ENCODE measurements at regions not wholly inside any gene's neighbourhood (a gene's known extent, or its start where the extent isn't known, plus 50 kb on each side); places are given as distances from the start of the nearest gene placed in this dataset.

DNA sequence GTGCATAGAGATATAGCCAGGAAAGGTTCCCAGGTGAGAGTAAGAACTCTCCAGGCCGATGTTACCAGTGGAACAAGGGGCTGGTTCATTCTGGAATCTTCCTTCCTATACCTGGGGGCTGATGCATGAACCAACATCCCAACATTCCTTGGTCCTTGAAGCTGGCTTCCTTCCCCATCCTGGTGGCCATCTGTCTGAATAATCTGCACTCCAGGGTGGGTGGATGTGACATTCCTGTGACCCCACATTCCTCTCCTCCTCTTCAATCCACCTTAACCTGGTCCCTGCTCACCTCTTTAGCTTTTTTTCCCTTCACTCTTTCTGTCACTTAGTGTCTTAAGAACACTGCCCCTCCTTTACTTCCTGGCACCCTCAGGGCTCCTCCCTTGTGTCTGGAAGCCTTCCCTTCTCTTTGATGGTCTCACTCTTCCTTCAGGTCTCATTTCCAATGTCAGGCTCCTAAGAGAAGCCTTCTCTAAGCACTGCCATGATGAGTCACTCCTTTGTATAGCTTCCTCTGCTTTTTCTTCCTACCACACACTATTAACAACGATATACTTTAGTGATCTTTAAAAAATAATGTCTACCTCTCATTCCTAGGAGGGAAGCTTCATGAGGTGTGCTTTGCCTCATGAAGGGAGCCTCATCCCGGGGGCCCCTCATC lies 80.3 kb downstream of the BOD1 start:
- no peaks in the 10 kb centered on the region for H3K4me1 Mint-ChIP-seq (ENCODE audit: low read depth in 2 of 2)
- no peak for ATAC-seq (replicated peaks)
- H3K9me3 Mint-ChIP-seq = no peaks in the 10 kb centered on the region
- H3K4me3 Mint-ChIP-seq = no peak overlapping the region
- H3K27ac Mint-ChIP-seq = no peak overlapping the region
- H3K27me3 Mint-ChIP-seq = peaks cover 12 to 58% of the 10 kb centered on the region in 2 donors
- H3K36me3 Mint-ChIP-seq (ENCODE audit: insufficient read depth) = no peaks in the 10 kb centered on the region
- DNase-seq = no peak

DNA sequence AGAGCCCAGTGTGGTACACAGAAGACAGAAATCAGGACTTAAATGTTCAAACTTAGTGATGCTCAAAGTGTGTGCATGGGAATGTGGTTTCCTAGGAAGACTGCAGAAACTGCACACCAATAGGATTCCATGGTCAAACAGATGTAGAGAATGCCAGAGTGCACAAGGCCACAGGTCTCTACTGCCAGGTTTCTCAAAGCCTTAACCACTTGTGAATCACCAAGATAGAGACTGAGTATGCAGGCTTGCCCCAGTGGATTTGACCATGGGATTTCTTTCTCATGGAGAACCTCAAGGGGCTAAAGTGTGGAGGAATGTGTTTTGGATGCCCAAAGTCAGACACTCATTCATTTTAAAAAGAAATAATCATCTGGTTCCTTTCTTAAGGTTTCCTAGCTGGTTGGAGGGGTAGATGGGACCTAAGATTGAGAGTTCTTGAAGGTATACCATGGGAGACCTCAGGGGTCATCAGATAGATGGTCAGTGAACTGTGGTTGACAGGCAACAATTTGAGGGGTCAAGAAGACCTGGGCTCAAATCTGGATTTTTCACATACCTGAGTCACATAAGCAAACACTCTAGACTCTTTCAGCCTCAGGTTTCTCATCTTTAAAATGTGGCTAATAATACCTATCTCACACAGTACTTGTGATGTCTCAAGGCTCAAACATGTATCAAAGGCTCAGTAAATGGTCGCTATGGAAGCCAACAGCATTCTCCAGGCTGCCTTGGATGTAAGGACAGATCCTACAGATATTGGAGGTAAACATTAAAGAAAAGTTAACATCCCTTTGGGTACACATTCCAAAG lies 81.1 kb downstream of the BOD1 start:
- Mint-ChIP-seq H3K36me3 (ENCODE audit: insufficient read depth) (no peaks in the 10 kb centered on the region), H3K4me1 (ENCODE audit: low read depth in 2 of 2) (no peaks in the 10 kb centered on the region), H3K27me3 (peaks cover 17 to 58% of the 10 kb centered on the region in 2 donors), H3K9me3 (no peaks in the 10 kb centered on the region), H3K27ac (no peak overlapping the region), H3K4me3 (no peak overlapping the region)
- no peak for DNase-seq
- no peak for ATAC-seq (replicated peaks)

DNA sequence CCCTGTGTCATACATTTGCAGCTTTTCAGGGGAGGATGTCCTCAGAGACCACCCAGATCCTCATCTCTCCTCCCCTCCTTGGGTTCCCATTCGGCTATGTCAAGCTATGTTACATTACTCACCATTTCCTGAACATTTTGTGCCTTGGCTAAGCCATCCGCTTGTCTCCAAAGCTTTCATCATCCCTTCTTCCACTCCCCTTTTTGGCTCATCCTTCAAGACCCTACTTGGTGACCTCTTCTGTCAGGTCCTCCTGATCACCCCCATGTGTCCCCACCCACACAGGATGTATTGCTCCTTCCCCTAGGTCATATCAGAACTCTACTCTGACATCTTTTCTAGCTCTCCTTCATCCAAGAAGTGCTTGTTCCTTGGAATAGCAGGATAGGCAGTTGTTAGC lies 81.8 kb downstream of the BOD1 start:
- Mint-ChIP-seq H3K4me1 (ENCODE audit: low read depth in 2 of 2) (no peaks in the 10 kb centered on the region), H3K9me3 (no peaks in the 10 kb centered on the region), H3K27me3 (peaks cover 17 to 53% of the 10 kb centered on the region in 2 donors), H3K4me3 (no peak overlapping the region), H3K27ac (no peak overlapping the region), H3K36me3 (ENCODE audit: insufficient read depth) (no peaks in the 10 kb centered on the region)
- DNase-seq (no peak), ATAC-seq (replicated peaks) (no peak)

GRCh38 chr5:173534031-173534430 lies 82.4 kb downstream of the BOD1 start:
- Mint-ChIP-seq H3K4me3 (no peak overlapping the region), H3K4me1 (ENCODE audit: low read depth in 2 of 2) (no peaks in the 10 kb centered on the region)

GRCh38 chr5:173532689-173533250 lies 83.7 kb downstream of the BOD1 start:
- H3K27me3 Mint-ChIP-seq = peaks cover 17 to 44% of the 10 kb centered on the region in 2 donors
- no peaks in the 10 kb centered on the region for H3K4me1 Mint-ChIP-seq (ENCODE audit: low read depth in 2 of 2)
- no peak overlapping the region for H3K4me3 Mint-ChIP-seq
- no peak for DNase-seq
- no peaks in the 10 kb centered on the region for H3K36me3 Mint-ChIP-seq (ENCODE audit: insufficient read depth)
- H3K27ac Mint-ChIP-seq = no peak overlapping the region
- H3K9me3 Mint-ChIP-seq = no peaks in the 10 kb centered on the region
- no peak for ATAC-seq (replicated peaks)

More at GRCh38 chr5:173534031-173534430, 82.4 kb downstream of the BOD1 start:
- DNase-seq (no peak), ATAC-seq (replicated peaks) (no peak)
- H3K36me3 Mint-ChIP-seq (ENCODE audit: insufficient read depth) = no peaks in the 10 kb centered on the region
- H3K27me3 Mint-ChIP-seq = peaks cover 17 to 51% of the 10 kb centered on the region in 2 donors
- H3K9me3 Mint-ChIP-seq = no peaks in the 10 kb centered on the region
- no peak overlapping the region for H3K27ac Mint-ChIP-seq

GRCh38 chr5:173531863-173532262 lies 84.6 kb downstream of the BOD1 start:
- DNase-seq (no peak), ATAC-seq (replicated peaks) (no peak)
- Mint-ChIP-seq H3K36me3 (ENCODE audit: insufficient read depth) (no peaks in the 10 kb centered on the region), H3K27ac (no peak overlapping the region), H3K27me3 (peaks cover 21 to 36% of the 10 kb centered on the region in 2 donors), H3K4me3 (no peak overlapping the region), H3K4me1 (ENCODE audit: low read depth in 2 of 2) (no peaks in the 10 kb centered on the region), H3K9me3 (no peaks in the 10 kb centered on the region)

GRCh38 chr5:173530547-173530946 lies 85.9 kb downstream of the BOD1 start:
- no peak for DNase-seq
- no peak overlapping the region for H3K4me3 Mint-ChIP-seq
- no peak for ATAC-seq (replicated peaks)
- no peaks in the 10 kb centered on the region for H3K9me3 Mint-ChIP-seq
- no peak overlapping the region for H3K27ac Mint-ChIP-seq
- H3K27me3 Mint-ChIP-seq = peaks cover 14 to 23% of the 10 kb centered on the region in 2 donors
- H3K36me3 Mint-ChIP-seq (ENCODE audit: insufficient read depth) = no peaks in the 10 kb centered on the region
- no peaks in the 10 kb centered on the region for H3K4me1 Mint-ChIP-seq (ENCODE audit: low read depth in 2 of 2)

- H3K4me1 Mint-ChIP-seq (ENCODE audit: low read depth in 2 of 2) = no peaks in the 10 kb centered on the region
- H3K9me3 Mint-ChIP-seq = no peaks in the 10 kb centered on the region
- H3K4me3 Mint-ChIP-seq = no peak overlapping the region
- H3K36me3 Mint-ChIP-seq (ENCODE audit: insufficient read depth) = no peaks in the 10 kb centered on the region
- no peak overlapping the region for H3K27ac Mint-ChIP-seq
- peaks cover 14 to 18% of the 10 kb centered on the region in 2 donors for H3K27me3 Mint-ChIP-seq
- DNase-seq (no peak), ATAC-seq (replicated peaks) (no peak)
These were observed 86.6 kb downstream of the BOD1 start for GRCh38 chr5:173529861-173530260.

DNA sequence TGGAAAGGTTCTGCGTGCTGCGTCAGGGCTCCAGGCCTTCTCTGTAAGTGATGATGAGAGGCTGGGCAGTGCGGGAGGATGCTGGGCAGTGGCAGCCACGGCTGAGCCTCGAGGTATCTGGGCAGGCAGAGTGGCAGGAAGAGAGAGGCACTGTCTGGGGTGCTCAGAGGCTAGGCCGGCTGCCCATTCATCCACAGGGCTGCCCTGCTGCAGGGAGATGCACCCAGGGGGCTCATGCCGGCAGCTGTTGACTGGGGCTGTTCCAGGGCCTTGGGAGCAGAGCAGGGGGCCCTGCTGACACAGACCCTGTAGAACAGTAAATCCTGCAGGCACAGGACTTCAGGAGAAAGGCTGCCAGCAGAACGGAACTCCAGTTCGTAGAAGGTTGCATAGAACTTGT lies 88.8 kb downstream of the BOD1 start:
- H3K27ac Mint-ChIP-seq = no peak overlapping the region
- H3K36me3 Mint-ChIP-seq (ENCODE audit: insufficient read depth) = no peaks in the 10 kb centered on the region
- no peak for DNase-seq
- no peaks in the 10 kb centered on the region for H3K4me1 Mint-ChIP-seq (ENCODE audit: low read depth in 2 of 2)
- H3K27me3 Mint-ChIP-seq = peaks cover 10 to 12% of the 10 kb centered on the region in 2 donors
- H3K9me3 Mint-ChIP-seq = no peaks in the 10 kb centered on the region
- no peak overlapping the region for H3K4me3 Mint-ChIP-seq
- ATAC-seq (replicated peaks) = no peak

DNA sequence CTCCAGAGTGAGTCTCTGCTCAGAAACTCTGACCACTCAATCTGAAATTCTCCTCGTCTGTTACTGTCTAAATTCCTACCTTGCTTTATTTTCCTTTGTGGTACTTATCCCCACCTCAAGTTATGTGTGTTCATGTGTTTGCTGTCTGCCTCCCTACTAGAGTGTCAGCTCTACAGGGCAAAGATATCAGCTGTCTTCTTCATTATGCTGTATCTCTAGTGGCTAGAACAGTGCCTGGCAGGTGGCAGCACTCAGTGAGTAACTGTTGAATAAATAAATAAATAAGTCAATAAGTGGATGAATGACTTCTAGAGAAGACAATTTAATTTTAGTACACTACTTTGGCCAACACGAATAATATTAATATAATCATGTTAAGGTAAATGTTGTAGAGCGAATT lies 92.3 kb downstream of the BOD1 start:
- Mint-ChIP-seq H3K4me3 (no peak overlapping the region), H3K4me1 (ENCODE audit: low read depth in 2 of 2) (no peaks in the 10 kb centered on the region), H3K36me3 (ENCODE audit: insufficient read depth) (no peaks in the 10 kb centered on the region), H3K27ac (no peak overlapping the region), H3K27me3 (peaks cover 3 to 13% of the 10 kb centered on the region in 2 donors), H3K9me3 (no peaks in the 10 kb centered on the region)
- ATAC-seq (replicated peaks) = no peak
- DNase-seq = no peak

- Mint-ChIP-seq H3K27ac (no peak overlapping the region), H3K27me3 (peaks cover 11 to 17% of the 10 kb centered on the region in 2 donors), H3K9me3 (no peaks in the 10 kb centered on the region), H3K4me3 (no peak overlapping the region), H3K36me3 (ENCODE audit: insufficient read depth) (no peaks in the 10 kb centered on the region), H3K4me1 (ENCODE audit: low read depth in 2 of 2) (no peaks in the 10 kb centered on the region)
- ATAC-seq (replicated peaks) (no peak), DNase-seq (no peak)
These were observed 93.1 kb downstream of the BOD1 start for GRCh38 chr5:173523388-173523787.

- H3K4me3 Mint-ChIP-seq = no peak overlapping the region
- no peaks in the 10 kb centered on the region for H3K36me3 Mint-ChIP-seq (ENCODE audit: insufficient read depth)
- H3K27ac Mint-ChIP-seq = no peak overlapping the region
- no peaks in the 10 kb centered on the region for H3K4me1 Mint-ChIP-seq (ENCODE audit: low read depth in 2 of 2)
- ATAC-seq (replicated peaks) = no peak
- H3K9me3 Mint-ChIP-seq = no peaks in the 10 kb centered on the region
- peaks cover 16 to 17% of the 10 kb centered on the region in 2 donors for H3K27me3 Mint-ChIP-seq
- no peak for DNase-seq
These were observed 93.9 kb downstream of the BOD1 start for GRCh38 chr5:173522518-173522917.

DNA sequence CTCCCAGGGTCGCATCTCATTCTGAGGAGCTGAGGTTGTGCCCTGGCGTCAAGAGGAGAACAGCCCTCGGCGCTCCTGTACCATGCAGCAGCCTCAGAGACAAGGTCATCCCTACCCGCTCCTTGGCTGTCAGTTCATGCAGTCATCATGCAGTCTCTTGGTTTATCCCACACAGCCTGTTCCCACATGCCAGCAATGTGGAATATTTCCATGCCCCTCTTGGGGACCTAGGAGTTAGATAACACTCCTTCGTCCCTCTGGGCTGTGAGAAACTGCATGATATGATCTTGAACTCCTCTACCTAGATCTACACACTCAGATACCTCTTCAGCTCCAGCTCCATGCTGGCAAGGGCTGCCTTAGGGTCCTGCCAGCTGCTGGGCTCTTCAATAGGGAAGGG lies 97.6 kb downstream of the BOD1 start:
- H3K36me3 Mint-ChIP-seq (ENCODE audit: insufficient read depth) = no peaks in the 10 kb centered on the region
- peaks cover 14 to 17% of the 10 kb centered on the region in 2 donors for H3K27me3 Mint-ChIP-seq
- no peak overlapping the region for H3K27ac Mint-ChIP-seq
- H3K4me3 Mint-ChIP-seq = no peak overlapping the region
- H3K9me3 Mint-ChIP-seq = no peaks in the 10 kb centered on the region
- H3K4me1 Mint-ChIP-seq (ENCODE audit: low read depth in 2 of 2) = no peaks in the 10 kb centered on the region
- DNase-seq = no peak
- ATAC-seq (replicated peaks) = no peak

DNA sequence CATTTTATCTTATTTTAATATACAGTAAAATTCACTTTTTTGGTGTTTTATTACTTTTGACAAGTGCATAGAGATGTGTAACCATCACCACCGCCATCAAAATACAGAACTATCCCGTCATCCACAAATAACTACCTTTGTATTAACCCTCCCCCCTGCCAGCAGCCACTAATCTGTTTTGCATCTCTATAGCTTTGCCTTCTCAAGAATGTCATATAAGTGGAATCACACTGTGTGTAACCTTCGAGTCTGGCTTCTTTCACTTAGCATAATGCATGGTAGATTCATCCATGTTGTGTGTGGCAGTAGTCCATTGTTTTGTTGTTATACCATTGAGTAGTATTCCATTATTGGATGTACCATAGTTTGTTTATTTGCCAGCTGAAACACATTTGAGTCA lies 98.8 kb downstream of the BOD1 start:
- no peak for DNase-seq

More for the DNA sequence above, 98.8 kb downstream of the BOD1 start:
- Mint-ChIP-seq H3K36me3 (ENCODE audit: insufficient read depth) (no peaks in the 10 kb centered on the region), H3K4me3 (no peak overlapping the region), H3K9me3 (peaks cover 0 to 2% of the 10 kb centered on the region in 2 donors), H3K4me1 (ENCODE audit: low read depth in 2 of 2) (no peaks in the 10 kb centered on the region), H3K27ac (no peak overlapping the region), H3K27me3 (peaks cover 26 to 29% of the 10 kb centered on the region in 2 donors)
- ATAC-seq (replicated peaks) = no peak

Measured in effector memory CD8-positive, alpha-beta T cell (primary cell).